ENCODE measurements at regions not wholly inside any gene's neighbourhood (a gene's known extent, or its start where the extent isn't known, plus 50 kb on each side); places are given as distances from the start of the nearest gene placed in this dataset.

DNA sequence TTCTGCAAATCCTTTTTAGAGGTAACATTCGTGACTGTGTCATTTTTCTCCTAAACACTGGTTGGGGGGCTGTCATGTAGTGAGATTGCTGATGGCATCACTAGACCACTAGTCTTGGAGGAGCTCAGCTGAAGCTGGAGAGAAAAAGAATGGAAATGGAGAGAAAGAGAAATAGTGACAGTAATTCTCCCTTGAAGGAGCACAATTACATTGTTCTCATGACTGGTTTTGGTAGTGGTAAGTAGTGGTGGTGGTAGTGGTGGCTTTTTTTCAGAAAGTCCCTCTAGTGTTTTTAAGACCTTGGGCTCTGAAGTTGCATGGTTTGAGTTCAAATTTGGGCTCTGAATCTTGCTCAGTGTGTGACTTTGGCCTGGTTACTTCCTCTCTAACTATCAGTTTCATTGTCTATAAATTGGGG lies 99.8 kb downstream of the LARP7 start:
- ATAC-seq = no peak
- H4K20me1 ChIP-seq (replicated peaks; ENCODE audit: control insufficient read depth, insufficient read depth, low read length) = no peaks in the 10 kb centered on the region
- H3K9me3 ChIP-seq (replicated peaks; ENCODE audit: control insufficient read depth, insufficient read depth, low read depth, low read length) = no peaks in the 10 kb centered on the region
- H3K4me1 ChIP-seq (replicated peaks in 1 of 2; ENCODE audit: control insufficient read depth in 2 of 2, insufficient read depth in 2 of 2, low read length in 2 of 2) = no peaks in the 10 kb centered on the region
- in situ Hi-C loops (cut with MboI) (no loop called here), intact Hi-C loops (cut with micrococcal nuclease) (no loop called here)
- H3K4me2 ChIP-seq (ENCODE audit: insufficient read depth, low read length) = no peak overlapping the region
- no peak overlapping the region for H3K27ac ChIP-seq (ENCODE audit: extremely low read depth, low read depth, low read length)
- no peak overlapping the region for H3K9ac ChIP-seq (ENCODE audit: insufficient read depth in 1 of 2, low read depth in 2 of 2, low read length in 2 of 2)
- H3K27me3 ChIP-seq (ENCODE audit: control insufficient read depth in 2 of 2, insufficient read depth in 2 of 2, low read length in 2 of 2) = peaks cover 0 to 12% of the 10 kb centered on the region in 2 experiments; a peak in 3 of 5 replicates
- H3K9me1 ChIP-seq (ENCODE audit: control insufficient read depth, insufficient read depth, low read length) = no peaks in the 10 kb centered on the region
- no peak overlapping the region for H3K4me3 ChIP-seq
- POLR2A ChIA-PET = no interaction called here
- no TSS peak for BruUV-seq (replicated peaks)
- no peak for DNase-seq (ENCODE audit: extremely low read depth in 1 of 4, low spot score in 3 of 4)
- no peaks in the 10 kb centered on the region for H3K79me2 ChIP-seq (ENCODE audit: control insufficient read depth, insufficient read depth, low read length)
- no peak for FAIRE-seq
- H3K36me3 ChIP-seq (ENCODE audit: control insufficient read depth, insufficient read depth, low read length) = no peaks in the 10 kb centered on the region
- CTCF ChIA-PET (ENCODE audit: low intra/inter-chr PET ratio) = no interaction called here
- H2AFZ ChIP-seq (ENCODE audit: low read depth, low read length) = no peak overlapping the region
- WGBS (ENCODE audit: insufficient coverage, low coverage, missing lambda C conversion rate) = 0% methylated on average over 1 of the region's 1 CpG
- TF ChIP-seq, protein P1, sequence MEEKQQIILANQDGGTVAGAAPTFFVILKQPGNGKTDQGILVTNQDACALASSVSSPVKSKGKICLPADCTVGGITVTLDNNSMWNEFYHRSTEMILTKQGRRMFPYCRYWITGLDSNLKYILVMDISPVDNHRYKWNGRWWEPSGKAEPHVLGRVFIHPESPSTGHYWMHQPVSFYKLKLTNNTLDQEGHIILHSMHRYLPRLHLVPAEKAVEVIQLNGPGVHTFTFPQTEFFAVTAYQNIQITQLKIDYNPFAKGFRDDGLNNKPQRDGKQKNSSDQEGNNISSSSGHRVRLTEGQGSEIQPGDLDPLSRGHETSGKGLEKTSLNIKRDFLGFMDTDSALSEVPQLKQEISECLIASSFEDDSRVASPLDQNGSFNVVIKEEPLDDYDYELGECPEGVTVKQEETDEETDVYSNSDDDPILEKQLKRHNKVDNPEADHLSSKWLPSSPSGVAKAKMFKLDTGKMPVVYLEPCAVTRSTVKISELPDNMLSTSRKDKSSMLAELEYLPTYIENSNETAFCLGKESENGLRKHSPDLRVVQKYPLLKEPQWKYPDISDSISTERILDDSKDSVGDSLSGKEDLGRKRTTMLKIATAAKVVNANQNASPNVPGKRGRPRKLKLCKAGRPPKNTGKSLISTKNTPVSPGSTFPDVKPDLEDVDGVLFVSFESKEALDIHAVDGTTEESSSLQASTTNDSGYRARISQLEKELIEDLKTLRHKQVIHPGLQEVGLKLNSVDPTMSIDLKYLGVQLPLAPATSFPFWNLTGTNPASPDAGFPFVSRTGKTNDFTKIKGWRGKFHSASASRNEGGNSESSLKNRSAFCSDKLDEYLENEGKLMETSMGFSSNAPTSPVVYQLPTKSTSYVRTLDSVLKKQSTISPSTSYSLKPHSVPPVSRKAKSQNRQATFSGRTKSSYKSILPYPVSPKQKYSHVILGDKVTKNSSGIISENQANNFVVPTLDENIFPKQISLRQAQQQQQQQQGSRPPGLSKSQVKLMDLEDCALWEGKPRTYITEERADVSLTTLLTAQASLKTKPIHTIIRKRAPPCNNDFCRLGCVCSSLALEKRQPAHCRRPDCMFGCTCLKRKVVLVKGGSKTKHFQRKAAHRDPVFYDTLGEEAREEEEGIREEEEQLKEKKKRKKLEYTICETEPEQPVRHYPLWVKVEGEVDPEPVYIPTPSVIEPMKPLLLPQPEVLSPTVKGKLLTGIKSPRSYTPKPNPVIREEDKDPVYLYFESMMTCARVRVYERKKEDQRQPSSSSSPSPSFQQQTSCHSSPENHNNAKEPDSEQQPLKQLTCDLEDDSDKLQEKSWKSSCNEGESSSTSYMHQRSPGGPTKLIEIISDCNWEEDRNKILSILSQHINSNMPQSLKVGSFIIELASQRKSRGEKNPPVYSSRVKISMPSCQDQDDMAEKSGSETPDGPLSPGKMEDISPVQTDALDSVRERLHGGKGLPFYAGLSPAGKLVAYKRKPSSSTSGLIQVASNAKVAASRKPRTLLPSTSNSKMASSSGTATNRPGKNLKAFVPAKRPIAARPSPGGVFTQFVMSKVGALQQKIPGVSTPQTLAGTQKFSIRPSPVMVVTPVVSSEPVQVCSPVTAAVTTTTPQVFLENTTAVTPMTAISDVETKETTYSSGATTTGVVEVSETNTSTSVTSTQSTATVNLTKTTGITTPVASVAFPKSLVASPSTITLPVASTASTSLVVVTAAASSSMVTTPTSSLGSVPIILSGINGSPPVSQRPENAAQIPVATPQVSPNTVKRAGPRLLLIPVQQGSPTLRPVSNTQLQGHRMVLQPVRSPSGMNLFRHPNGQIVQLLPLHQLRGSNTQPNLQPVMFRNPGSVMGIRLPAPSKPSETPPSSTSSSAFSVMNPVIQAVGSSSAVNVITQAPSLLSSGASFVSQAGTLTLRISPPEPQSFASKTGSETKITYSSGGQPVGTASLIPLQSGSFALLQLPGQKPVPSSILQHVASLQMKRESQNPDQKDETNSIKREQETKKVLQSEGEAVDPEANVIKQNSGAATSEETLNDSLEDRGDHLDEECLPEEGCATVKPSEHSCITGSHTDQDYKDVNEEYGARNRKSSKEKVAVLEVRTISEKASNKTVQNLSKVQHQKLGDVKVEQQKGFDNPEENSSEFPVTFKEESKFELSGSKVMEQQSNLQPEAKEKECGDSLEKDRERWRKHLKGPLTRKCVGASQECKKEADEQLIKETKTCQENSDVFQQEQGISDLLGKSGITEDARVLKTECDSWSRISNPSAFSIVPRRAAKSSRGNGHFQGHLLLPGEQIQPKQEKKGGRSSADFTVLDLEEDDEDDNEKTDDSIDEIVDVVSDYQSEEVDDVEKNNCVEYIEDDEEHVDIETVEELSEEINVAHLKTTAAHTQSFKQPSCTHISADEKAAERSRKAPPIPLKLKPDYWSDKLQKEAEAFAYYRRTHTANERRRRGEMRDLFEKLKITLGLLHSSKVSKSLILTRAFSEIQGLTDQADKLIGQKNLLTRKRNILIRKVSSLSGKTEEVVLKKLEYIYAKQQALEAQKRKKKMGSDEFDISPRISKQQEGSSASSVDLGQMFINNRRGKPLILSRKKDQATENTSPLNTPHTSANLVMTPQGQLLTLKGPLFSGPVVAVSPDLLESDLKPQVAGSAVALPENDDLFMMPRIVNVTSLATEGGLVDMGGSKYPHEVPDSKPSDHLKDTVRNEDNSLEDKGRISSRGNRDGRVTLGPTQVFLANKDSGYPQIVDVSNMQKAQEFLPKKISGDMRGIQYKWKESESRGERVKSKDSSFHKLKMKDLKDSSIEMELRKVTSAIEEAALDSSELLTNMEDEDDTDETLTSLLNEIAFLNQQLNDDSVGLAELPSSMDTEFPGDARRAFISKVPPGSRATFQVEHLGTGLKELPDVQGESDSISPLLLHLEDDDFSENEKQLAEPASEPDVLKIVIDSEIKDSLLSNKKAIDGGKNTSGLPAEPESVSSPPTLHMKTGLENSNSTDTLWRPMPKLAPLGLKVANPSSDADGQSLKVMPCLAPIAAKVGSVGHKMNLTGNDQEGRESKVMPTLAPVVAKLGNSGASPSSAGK (IDR thresholded peaks at IDR 0.05) = no peak
- TF ChIP-seq ETV5 (CRISPR knock-in tag; IDR thresholded peaks at IDR 0.05; ENCODE audit: low read depth) (no peak), ZZZ3 (IDR thresholded peaks at IDR 0.05) (no peak), ARID2 (IDR thresholded peaks at IDR 0.05) (no peak), ZNF347 (CRISPR knock-in tag; IDR thresholded peaks at IDR 0.05; ENCODE audit: low read depth) (no peak), EZH2 (IDR thresholded peaks at IDR 0.05; ENCODE audit: borderline replicate concordance, low read depth, low read length) (no peak), PRPF4 (IDR thresholded peaks at IDR 0.05; ENCODE audit: insufficient read depth, low read depth, low read length, poor library complexity, severe bottlenecking) (no peak), PHTF2 (CRISPR knock-in tag; IDR thresholded peaks at IDR 0.05) (no peak)
- TF ChIP-seq, protein P2, sequence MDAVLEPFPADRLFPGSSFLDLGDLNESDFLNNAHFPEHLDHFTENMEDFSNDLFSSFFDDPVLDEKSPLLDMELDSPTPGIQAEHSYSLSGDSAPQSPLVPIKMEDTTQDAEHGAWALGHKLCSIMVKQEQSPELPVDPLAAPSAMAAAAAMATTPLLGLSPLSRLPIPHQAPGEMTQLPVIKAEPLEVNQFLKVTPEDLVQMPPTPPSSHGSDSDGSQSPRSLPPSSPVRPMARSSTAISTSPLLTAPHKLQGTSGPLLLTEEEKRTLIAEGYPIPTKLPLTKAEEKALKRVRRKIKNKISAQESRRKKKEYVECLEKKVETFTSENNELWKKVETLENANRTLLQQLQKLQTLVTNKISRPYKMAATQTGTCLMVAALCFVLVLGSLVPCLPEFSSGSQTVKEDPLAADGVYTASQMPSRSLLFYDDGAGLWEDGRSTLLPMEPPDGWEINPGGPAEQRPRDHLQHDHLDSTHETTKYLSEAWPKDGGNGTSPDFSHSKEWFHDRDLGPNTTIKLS (IDR thresholded peaks at IDR 0.05; ENCODE audit: borderline replicate concordance, low read depth) = no peak
- TF ChIP-seq, protein P3, sequence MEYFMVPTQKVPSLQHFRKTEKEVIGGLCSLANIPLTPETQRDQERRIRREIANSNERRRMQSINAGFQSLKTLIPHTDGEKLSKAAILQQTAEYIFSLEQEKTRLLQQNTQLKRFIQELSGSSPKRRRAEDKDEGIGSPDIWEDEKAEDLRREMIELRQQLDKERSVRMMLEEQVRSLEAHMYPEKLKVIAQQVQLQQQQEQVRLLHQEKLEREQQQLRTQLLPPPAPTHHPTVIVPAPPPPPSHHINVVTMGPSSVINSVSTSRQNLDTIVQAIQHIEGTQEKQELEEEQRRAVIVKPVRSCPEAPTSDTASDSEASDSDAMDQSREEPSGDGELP (CRISPR knock-in tag; IDR thresholded peaks at IDR 0.05; ENCODE audit: borderline replicate concordance) = no peak
